Mesothelial cell of epicardium (in vitro differentiated cells): ENCODE measurements at regions not wholly inside any gene's neighbourhood (a gene's known extent, or its start where the extent isn't known, plus 50 kb on each side); places are given as distances from the start of the nearest gene placed in this dataset.

ENCODE experiments used
- DNase-seq, 2 experiments: peaks; one replicate each; pipeline ENCODE4 v3.0.0; 2021; ENCODE audit warnings: low spot score in 2 of 2; ENCODE audit not compliant: unreplicated experiment in 2 of 2
- H3K27ac Mint-ChIP-seq: 2 replicates; pipeline ENCODE4 v1.8.0; 2021; ENCODE audit warnings: mixed read lengths
- H3K27me3 Mint-ChIP-seq: 2 replicates; pipeline ENCODE4 v1.8.0; 2021; ENCODE audit warnings: low read depth, mixed read lengths
- H3K36me3 Mint-ChIP-seq: 2 replicates; pipeline ENCODE4 v1.8.0; 2021; ENCODE audit warnings: mixed read lengths
- H3K4me1 Mint-ChIP-seq: 2 replicates; pipeline ENCODE4 v1.8.0; 2021; ENCODE audit warnings: mixed read lengths
- H3K4me3 Mint-ChIP-seq: 2 replicates; pipeline ENCODE4 v1.8.0; 2021; ENCODE audit warnings: mild to moderate bottlenecking, moderate library complexity, mixed read lengths
- H3K9me3 Mint-ChIP-seq: 2 replicates; pipeline ENCODE4 v1.8.0; 2021; ENCODE audit warnings: mixed read lengths
- CTCF ChIP-seq: fragments of 200-600 bp; sonication (generic); IDR thresholded peaks from one replicate; pipeline ENCODE4 v1.5.0; 2021; ENCODE audit warnings: antibody characterized with exemption; ENCODE audit not compliant: unreplicated experiment

GRCh38 chr3:81300324-81300927 lies 461.0 kb downstream of the GBE1 start:
- Mint-ChIP-seq H3K27ac (no peak overlapping the region), H3K36me3 (no peaks in the 10 kb centered on the region)

GRCh38 chr3:81299481-81299880 lies 462.0 kb downstream of the GBE1 start:
- no peak for DNase-seq
- Mint-ChIP-seq H3K9me3 (peaks cover 5% of the 10 kb centered on the region), H3K4me3 (no peak overlapping the region), H3K36me3 (no peaks in the 10 kb centered on the region), H3K27me3 (no peaks in the 10 kb centered on the region), H3K27ac (no peak overlapping the region), H3K4me1 (peaks cover 23% of the 10 kb centered on the region)
- TF ChIP-seq CTCF: no peak

More at GRCh38 chr3:81300324-81300927, 461.0 kb downstream of the GBE1 start:
- TF ChIP-seq CTCF: no peak
- Mint-ChIP-seq H3K9me3 (peaks cover 5% of the 10 kb centered on the region), H3K27me3 (no peaks in the 10 kb centered on the region), H3K4me3 (no peak overlapping the region), H3K4me1 (peaks cover 23% of the 10 kb centered on the region)
- no peak for DNase-seq

- DNase-seq: no peak
- Mint-ChIP-seq H3K36me3 (no peaks in the 10 kb centered on the region), H3K4me3 (no peak overlapping the region), H3K27me3 (no peaks in the 10 kb centered on the region), H3K9me3 (peaks cover 5% of the 10 kb centered on the region), H3K4me1 (peaks cover 9% of the 10 kb centered on the region), H3K27ac (no peak overlapping the region)
- TF ChIP-seq CTCF: no peak
Observed at GRCh38 chr3:81295906-81296577, 465.4 kb downstream of the GBE1 start.

GRCh38 chr3:81293156-81293555 lies 468.3 kb downstream of the GBE1 start:
- Mint-ChIP-seq H3K27me3 (no peaks in the 10 kb centered on the region), H3K9me3 (peaks cover 11% of the 10 kb centered on the region), H3K27ac (no peak overlapping the region), H3K36me3 (no peaks in the 10 kb centered on the region), H3K4me3 (no peak overlapping the region), H3K4me1 (peaks cover 6% of the 10 kb centered on the region)
- DNase-seq: no peak
- no peak for TF ChIP-seq CTCF

GRCh38 chr3:81291586-81291985 lies 469.9 kb downstream of the GBE1 start:
- Mint-ChIP-seq H3K4me3 (no peak overlapping the region), H3K4me1 (peaks cover 6% of the 10 kb centered on the region)
- no peak for DNase-seq

More at GRCh38 chr3:81291586-81291985, 469.9 kb downstream of the GBE1 start:
- H3K36me3 Mint-ChIP-seq: no peaks in the 10 kb centered on the region
- TF ChIP-seq CTCF: no peak
- H3K9me3 Mint-ChIP-seq: peaks cover 11% of the 10 kb centered on the region
- H3K27me3 Mint-ChIP-seq: no peaks in the 10 kb centered on the region
- no peak overlapping the region for H3K27ac Mint-ChIP-seq
